GM18861 (cell line): ENCODE measurements at regions not wholly inside any gene's neighbourhood (a gene's known extent, or its start where the extent isn't known, plus 50 kb on each side); places are given as distances from the start of the nearest gene placed in this dataset.
"Not testable (repeated sequence)": the region's sequence is repeated elsewhere in the genome, so short reads cannot be mapped to it uniquely, and the experiment has no call there.

ENCODE experiments used
- ATAC-seq: cut with Tn5 transposase; IDR thresholded peaks from one replicate; pipeline ENCODE4 v1.9.1; 2021; ENCODE audit not compliant: unreplicated experiment

DNA sequence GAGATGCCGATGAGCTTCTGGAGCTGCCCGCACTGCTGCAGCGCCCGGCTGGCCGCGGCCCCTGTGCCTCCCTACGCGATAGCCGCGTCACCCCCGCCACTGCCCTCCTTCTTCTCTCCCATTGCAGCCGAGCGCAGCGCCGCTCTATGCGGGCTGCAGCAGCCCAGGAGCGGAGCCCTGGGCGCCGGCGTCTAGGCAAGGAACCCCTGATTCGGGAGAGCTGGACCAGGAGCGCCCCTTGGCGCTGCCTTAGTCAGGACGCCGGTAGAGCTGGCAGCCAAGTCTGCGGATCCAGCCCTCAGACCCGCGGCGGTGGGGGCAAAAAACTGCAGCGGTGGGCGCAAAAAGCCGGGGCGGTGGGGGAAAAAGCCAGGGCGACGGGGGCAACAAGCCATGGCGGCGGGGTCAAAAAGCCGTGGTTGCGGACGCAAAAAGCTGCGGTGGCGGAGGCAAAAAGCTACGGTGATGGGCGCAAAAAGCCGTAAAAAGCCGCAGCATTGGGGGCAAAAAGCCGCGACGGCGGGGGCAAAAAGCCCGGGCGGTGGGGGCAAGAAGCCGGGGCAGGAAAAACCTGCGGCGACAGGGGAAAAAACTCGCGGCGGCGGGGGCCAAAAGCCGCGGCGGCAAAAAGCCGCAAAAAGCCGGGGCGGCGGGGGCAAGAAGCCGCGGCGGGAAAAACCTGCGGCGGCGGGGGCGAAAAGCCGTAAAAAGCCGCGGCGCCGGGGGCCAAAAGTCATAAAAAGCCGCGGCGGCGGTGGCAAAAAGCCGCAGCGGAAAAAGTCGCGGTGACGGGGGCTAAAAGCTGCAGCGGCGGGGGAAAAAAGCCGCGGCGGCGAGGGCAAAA lies 1668.6 kb downstream of the RPIA start:
- ATAC-seq = not testable (repeated sequence)

DNA sequence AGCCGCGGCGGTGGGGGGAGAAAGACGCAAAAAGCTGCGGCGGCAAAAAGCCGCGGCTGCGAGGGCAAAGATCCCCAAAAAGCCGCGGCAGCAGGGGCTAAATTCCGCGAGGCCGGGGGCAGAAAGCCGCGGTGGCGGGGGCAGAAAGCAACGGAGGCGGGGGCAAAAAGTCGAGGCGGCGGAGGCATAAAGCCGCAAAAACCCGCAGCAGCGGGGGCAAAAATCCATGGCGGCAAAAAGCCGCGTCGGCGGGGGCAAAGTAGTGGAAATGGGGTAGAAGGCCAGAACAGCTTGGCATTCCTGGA lies 1669.2 kb downstream of the RPIA start:
- not testable (repeated sequence) for ATAC-seq
